Amygdala (tissue), 56 donors: ENCODE measurements at regions not wholly inside any gene's neighbourhood (a gene's known extent, or its start where the extent isn't known, plus 50 kb on each side); places are given as distances from the start of the nearest gene placed in this dataset.
A peak's percentile ranks its signal among the peaks of the same experiment; 100 is the strongest.

Experiments
- DNase-seq, 56 donors: peaks; one replicate each; lab custom pipeline; 2025; lab: John Stamatoyannopoulos, UW

- DNase-seq: peak in 1 of 56 donors; percentile 9
Measured at GRCh38 chr5:77846422-77847128, 70.4 kb upstream of the TBCA start.

- DNase-seq: no peak
Measured at GRCh38 chr5:77845324-77845646, 69.1 kb upstream of the TBCA start.

- DNase-seq: peak in 16 of 56 donors; percentile 12 to 73 (median 33)
Measured at GRCh38 chr5:77844623-77845323, 68.6 kb upstream of the TBCA start.

GRCh38 chr5:77844373-77844622 lies 68.2 kb upstream of the TBCA start:
- DNase-seq: peak in 9 of 56 donors; percentile 28 to 71 (median 53)

- peak in 26 of 56 donors; percentile 7 to 71 (median 30) for DNase-seq
Measured at GRCh38 chr5:77843570-77844372, 67.6 kb upstream of the TBCA start.

- DNase-seq: no peak
Measured at GRCh38 chr5:77842243-77842642, 66.1 kb upstream of the TBCA start.

- no peak for DNase-seq
Measured at GRCh38 chr5:77841616-77842015, 65.5 kb upstream of the TBCA start.

- DNase-seq: no peak
Measured at GRCh38 chr5:77840930-77841329, 64.8 kb upstream of the TBCA start.

- DNase-seq: no peak
Measured at GRCh38 chr5:77839691-77840090, 63.6 kb upstream of the TBCA start.

GRCh38 chr5:77832938-77833337 lies 56.8 kb upstream of the TBCA start:
- DNase-seq: no peak

- DNase-seq: no peak
Measured at GRCh38 chr5:77832166-77832770, 56.1 kb upstream of the TBCA start.

GRCh38 chr5:77828445-77828844 lies 52.3 kb upstream of the TBCA start:
- no peak for DNase-seq
